H9 (cell line): ENCODE measurements at regions not wholly inside any gene's neighbourhood (a gene's known extent, or its start where the extent isn't known, plus 50 kb on each side); places are given as distances from the start of the nearest gene placed in this dataset.

Experiments used
- DNase-seq: peaks from one replicate; pipeline ENCODE4 v3.0.0-alpha.2; 2017
- H2AFZ ChIP-seq: one replicate; pipeline ENCODE4 v1.6.1; 2013; ENCODE audit warnings: mild to moderate bottlenecking, low read length, control low read depth, moderate library complexity
- H2AK5ac ChIP-seq: 2 replicates; pipeline ENCODE4 v1.6.1; 2013; ENCODE audit warnings: low read length, control low read depth, mixed read lengths; ENCODE audit not compliant: insufficient read length
- H2BK120ac ChIP-seq: one replicate; pipeline ENCODE4 v1.6.1; 2013; ENCODE audit warnings: low read depth, mild to moderate bottlenecking, low read length, control low read depth, inconsistent platforms; ENCODE audit not compliant: poor library complexity, severe bottlenecking
- H2BK12ac ChIP-seq: 2 replicates; pipeline ENCODE4 v1.6.1; 2013; ENCODE audit warnings: low read length, control low read depth, mixed read lengths, low read depth; ENCODE audit not compliant: insufficient read length
- H2BK15ac ChIP-seq: 2 replicates; pipeline ENCODE4 v1.6.1; 2013; ENCODE audit warnings: low read depth, low read length, control low read depth
- H2BK20ac ChIP-seq: one replicate; pipeline ENCODE4 v1.6.1; 2013; ENCODE audit warnings: low read depth, mild to moderate bottlenecking, low read length, control low read depth, inconsistent platforms; ENCODE audit not compliant: poor library complexity, severe bottlenecking
- H2BK5ac ChIP-seq: 2 replicates; pipeline ENCODE4 v1.6.1; 2013; ENCODE audit warnings: low read length, control low read depth, mixed read lengths; ENCODE audit not compliant: insufficient read length
- H3K14ac ChIP-seq: 2 replicates; pipeline ENCODE4 v1.6.1; 2013; ENCODE audit warnings: low read length, control low read depth; ENCODE audit not compliant: insufficient read depth
- H3K18ac ChIP-seq: 2 replicates; pipeline ENCODE4 v1.6.1; 2013; ENCODE audit warnings: low read depth, mild to moderate bottlenecking, mixed read lengths, low read length, control low read depth; ENCODE audit not compliant: insufficient read length
- H3K23ac ChIP-seq: 2 replicates; pipeline ENCODE4 v1.6.1; 2013; ENCODE audit warnings: low read length, control low read depth, mixed read lengths, low read depth; ENCODE audit not compliant: insufficient read length
- H3K23me2 ChIP-seq: 2 replicates; pipeline ENCODE4 v1.6.1; 2013; ENCODE audit warnings: low read depth, mild to moderate bottlenecking, mixed read lengths, low read length, control low read depth; ENCODE audit not compliant: insufficient read length, poor library complexity, severe bottlenecking
- H3K27ac ChIP-seq: 2 replicates; pipeline ENCODE4 v1.5.1; 2013; ENCODE audit warnings: low read length, control low read depth, mixed read lengths, low read depth; ENCODE audit not compliant: insufficient read length
- H3K27me3 ChIP-seq: 2 replicates; pipeline ENCODE4 v1.6.1; 2013; ENCODE audit warnings: low read length, control low read depth, inconsistent platforms; ENCODE audit not compliant: insufficient read depth
- H3K4ac ChIP-seq: 2 replicates; pipeline ENCODE4 v1.6.1; 2013; ENCODE audit warnings: low read depth, mild to moderate bottlenecking, control low read depth, inconsistent platforms, low read length, moderate library complexity
- H3K4me1 ChIP-seq: 2 replicates; pipeline ENCODE4 v1.6.1; 2013; ENCODE audit warnings: low read length, control low read depth, inconsistent platforms; ENCODE audit not compliant: insufficient read depth
- H3K4me2 ChIP-seq: 2 replicates; pipeline ENCODE4 v1.6.1; 2013; ENCODE audit warnings: low read length, control low read depth, mixed read lengths; ENCODE audit not compliant: insufficient read length, insufficient read depth
- H3K56ac ChIP-seq: 2 replicates; pipeline ENCODE4 v1.6.1; 2013; ENCODE audit warnings: low read depth, mild to moderate bottlenecking, mixed read lengths, low read length, control low read depth; ENCODE audit not compliant: insufficient read length
- H3K79me1 ChIP-seq: 2 replicates; pipeline ENCODE4 v1.6.1; 2013; ENCODE audit warnings: low read depth, mild to moderate bottlenecking, moderate library complexity, low read length, control low read depth, inconsistent platforms; ENCODE audit not compliant: insufficient read depth, poor library complexity, severe bottlenecking
- H3K79me2 ChIP-seq: 2 replicates; pipeline ENCODE4 v1.6.1; 2013; ENCODE audit warnings: low read length, control low read depth, inconsistent platforms; ENCODE audit not compliant: insufficient read depth
- H3K9ac ChIP-seq: 2 replicates; pipeline ENCODE4 v1.6.1; 2013; ENCODE audit warnings: low read length, control low read depth, mixed read lengths; ENCODE audit not compliant: insufficient read length; ENCODE audit errors: extremely low read depth
- H3K9me3 ChIP-seq: one replicate; pipeline ENCODE4 v1.6.1; 2013; ENCODE audit warnings: low read depth, low read length, inconsistent platforms; ENCODE audit not compliant: control insufficient read depth
- H3T11ph ChIP-seq: one replicate; pipeline ENCODE4 v1.6.1; 2013; ENCODE audit warnings: mild to moderate bottlenecking, low read length, control low read depth, inconsistent platforms
- H4K20me1 ChIP-seq: one replicate; pipeline ENCODE4 v1.6.1; 2013; ENCODE audit not compliant: control insufficient read depth, insufficient read length, insufficient read depth
- H4K5ac ChIP-seq: 2 replicates; pipeline ENCODE4 v1.6.1; 2013; ENCODE audit warnings: low read depth, mild to moderate bottlenecking, mixed read lengths, low read length, control low read depth; ENCODE audit not compliant: insufficient read length
- H4K8ac ChIP-seq: replicated peaks from 2 replicates; pipeline ENCODE4 v1.6.1; 2013; ENCODE audit warnings: low read length, control low read depth, mixed read lengths, low read depth; ENCODE audit not compliant: insufficient read length
- H4K91ac ChIP-seq: 2 replicates; pipeline ENCODE4 v1.6.1; 2013; ENCODE audit warnings: low read depth, mild to moderate bottlenecking, moderate library complexity, mixed read lengths, low read length, control low read depth; ENCODE audit not compliant: insufficient read length
- H3K27ac Mint-ChIP-seq, 3 experiments: 2 replicates in 2 of 3; 3 replicates in 1 of 3; pipeline ENCODE4 v1.8.0; 2020 to 2021; ENCODE audit warnings: mixed read lengths in 3 of 3, mild to moderate bottlenecking in 1 of 3, moderate library complexity in 1 of 3
- H3K27me3 Mint-ChIP-seq: 2 replicates; pipeline ENCODE4 v1.8.0; 2021; ENCODE audit warnings: low read depth, mild to moderate bottlenecking, moderate library complexity, mixed read lengths
- H3K36me3 Mint-ChIP-seq, 3 experiments: 2 replicates in 2 of 3; 3 replicates in 1 of 3; pipeline ENCODE4 v1.8.0; 2020 to 2021; ENCODE audit warnings: low read depth in 3 of 3, mixed read lengths in 3 of 3; ENCODE audit not compliant: insufficient read depth in 1 of 3
- H3K4me1 Mint-ChIP-seq, 2 experiments: 2 replicates each; pipeline ENCODE4 v1.8.0; 2020; ENCODE audit warnings: mixed read lengths in 2 of 2
- H3K4me3 Mint-ChIP-seq, 2 experiments: 2 replicates in 1 of 2; 3 replicates in 1 of 2; pipeline ENCODE4 v1.8.0; 2020 to 2021; ENCODE audit warnings: mild to moderate bottlenecking in 2 of 2, mixed read lengths in 2 of 2, moderate library complexity in 1 of 2
- H3K9me3 Mint-ChIP-seq, 2 experiments: 2 replicates in 1 of 2; 3 replicates in 1 of 2; pipeline ENCODE4 v1.8.0; 2020; ENCODE audit warnings: mild to moderate bottlenecking in 2 of 2, mixed read lengths in 2 of 2, moderate library complexity in 1 of 2
- WGBS: extraction: QIAGEN DNeasy Blood & Tissue Kit; methylation state at CpG from one replicate; pipeline ENCODE4 v1.1.7; 2013; ENCODE audit warnings: missing lambda C conversion rate, low lambda C conversion rate, mixed read lengths; ENCODE audit not compliant: insufficient read length; ENCODE audit errors: extremely low coverage; 5-methylcytosine and 5-hydroxymethylcytosine counted together
- TF ChIP-seq, protein P1 (sequence below): fragments of 200-600 bp; sonication (generic); conservative IDR thresholded peaks from 3 replicates; pipeline ENCODE4 v1.8.0; 2021; ENCODE audit warnings: antibody characterized with exemption, mild to moderate bottlenecking

DNA sequence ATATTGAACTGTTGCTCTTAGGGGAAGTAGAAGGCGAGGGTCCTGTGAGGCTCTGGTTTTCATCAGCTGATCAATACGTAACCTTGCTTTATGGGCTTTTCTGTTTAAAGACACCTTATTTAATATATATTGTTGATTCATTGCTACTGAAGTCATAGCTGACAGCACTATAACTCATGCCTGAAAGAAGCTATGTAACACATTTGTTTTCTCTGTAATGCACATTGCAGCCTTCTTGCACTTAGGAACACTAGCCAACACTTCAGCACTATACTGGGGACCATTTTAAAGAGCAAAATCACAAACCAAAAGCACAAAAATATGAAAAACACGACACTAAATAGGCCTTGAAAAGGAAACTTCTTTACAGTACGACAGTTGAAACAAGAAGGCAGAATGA is 135.7 kb downstream of the TTC6 start:
- WGBS = no CpG with 5 or more reads among the region's 4 CpGs
- H2BK5ac ChIP-seq = no peak overlapping the region
- Mint-ChIP-seq H3K36me3 (no peaks in the 10 kb centered on the region), H3K27ac (no peak overlapping the region), H3K27me3 (no peaks in the 10 kb centered on the region; the same call in 1 of the 2 replicates), H3K4me3 (no peak overlapping the region), H3K9me3 (no peaks in the 10 kb centered on the region), H3K4me1 (peaks cover 4% of the 10 kb centered on the region in 2 experiments; a peak in 3 of 4 replicates)
- no peak overlapping the region for H3K27ac ChIP-seq
- DNase-seq = no peak
- H3K23ac ChIP-seq = no peak overlapping the region
- H3K23me2 ChIP-seq = no peaks in the 10 kb centered on the region
- no peak overlapping the region for H2BK20ac ChIP-seq
- H2BK120ac ChIP-seq = no peak overlapping the region
- no peak overlapping the region for H4K8ac ChIP-seq
- no peaks in the 10 kb centered on the region for H4K20me1 ChIP-seq
- no peak overlapping the region for H2AK5ac ChIP-seq
- no peak overlapping the region for H3K18ac ChIP-seq
- H3K14ac ChIP-seq = no peak overlapping the region
- no peak overlapping the region for H4K91ac ChIP-seq
- no peak overlapping the region for H3K9ac ChIP-seq
- no peaks in the 10 kb centered on the region for H3K79me2 ChIP-seq
- no peaks in the 10 kb centered on the region for H3K79me1 ChIP-seq
- no peak overlapping the region for H3K4ac ChIP-seq
- H3K4me1 ChIP-seq = no peaks in the 10 kb centered on the region
- TF ChIP-seq, protein P1, sequence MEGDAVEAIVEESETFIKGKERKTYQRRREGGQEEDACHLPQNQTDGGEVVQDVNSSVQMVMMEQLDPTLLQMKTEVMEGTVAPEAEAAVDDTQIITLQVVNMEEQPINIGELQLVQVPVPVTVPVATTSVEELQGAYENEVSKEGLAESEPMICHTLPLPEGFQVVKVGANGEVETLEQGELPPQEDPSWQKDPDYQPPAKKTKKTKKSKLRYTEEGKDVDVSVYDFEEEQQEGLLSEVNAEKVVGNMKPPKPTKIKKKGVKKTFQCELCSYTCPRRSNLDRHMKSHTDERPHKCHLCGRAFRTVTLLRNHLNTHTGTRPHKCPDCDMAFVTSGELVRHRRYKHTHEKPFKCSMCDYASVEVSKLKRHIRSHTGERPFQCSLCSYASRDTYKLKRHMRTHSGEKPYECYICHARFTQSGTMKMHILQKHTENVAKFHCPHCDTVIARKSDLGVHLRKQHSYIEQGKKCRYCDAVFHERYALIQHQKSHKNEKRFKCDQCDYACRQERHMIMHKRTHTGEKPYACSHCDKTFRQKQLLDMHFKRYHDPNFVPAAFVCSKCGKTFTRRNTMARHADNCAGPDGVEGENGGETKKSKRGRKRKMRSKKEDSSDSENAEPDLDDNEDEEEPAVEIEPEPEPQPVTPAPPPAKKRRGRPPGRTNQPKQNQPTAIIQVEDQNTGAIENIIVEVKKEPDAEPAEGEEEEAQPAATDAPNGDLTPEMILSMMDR = no peak
- H2BK15ac ChIP-seq = no peak overlapping the region
- H2AFZ ChIP-seq = no peak overlapping the region
- H3K4me2 ChIP-seq = no peak overlapping the region
- no peak overlapping the region for H3T11ph ChIP-seq
- no peak overlapping the region for H3K56ac ChIP-seq
- no peak overlapping the region for H2BK12ac ChIP-seq
- no peaks in the 10 kb centered on the region for H3K9me3 ChIP-seq
- no peaks in the 10 kb centered on the region for H3K27me3 ChIP-seq
- H4K5ac ChIP-seq = no peak overlapping the region
